ENCODE measurements at regions not wholly inside any gene's neighbourhood (a gene's known extent, or its start where the extent isn't known, plus 50 kb on each side); places are given as distances from the start of the nearest gene placed in this dataset.

DNA sequence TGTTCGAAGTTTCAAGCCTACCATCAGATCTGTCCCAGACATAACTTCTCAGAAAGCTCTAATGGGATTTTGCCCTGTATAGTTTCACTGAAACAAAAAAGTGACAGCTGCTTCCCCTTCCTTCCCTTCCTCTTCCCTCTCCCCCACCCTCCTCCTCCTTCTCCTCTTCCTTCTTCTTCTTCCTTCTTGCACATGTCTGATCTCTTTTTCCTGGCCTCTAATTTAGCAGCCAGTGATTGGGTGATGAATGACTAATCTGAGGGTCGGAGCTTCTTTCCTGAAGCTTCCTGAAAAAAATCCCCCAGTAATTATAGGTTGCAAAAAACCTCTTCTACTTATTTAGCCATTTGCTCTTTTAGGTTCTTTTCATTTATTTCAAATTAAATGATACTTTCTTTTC lies 168.7 kb downstream of the POTEB3 start:
- DNase-seq (ENCODE audit: extremely low read depth in 1 of 4, low spot score in 3 of 4) (peak in 1 of 4 experiments; percentile 0), ATAC-seq (no peak), FAIRE-seq (no peak)
- Histone ChIP-seq H3K9me3 (replicated peaks; ENCODE audit: control insufficient read depth, insufficient read depth, low read depth, low read length) (no peaks in the 10 kb centered on the region), H4K20me1 (replicated peaks; ENCODE audit: control insufficient read depth, insufficient read depth, low read length) (no peaks in the 10 kb centered on the region), H3K27ac (ENCODE audit: extremely low read depth, low read depth, low read length) (no peak overlapping the region), H3K4me3 (no peak overlapping the region), H3K36me3 (ENCODE audit: control insufficient read depth, insufficient read depth, low read length) (no peaks in the 10 kb centered on the region), H3K9me1 (ENCODE audit: control insufficient read depth, insufficient read depth, low read length) (no peaks in the 10 kb centered on the region), H3K4me2 (ENCODE audit: insufficient read depth, low read length) (no peak overlapping the region), H3K4me1 (replicated peaks in 1 of 2; ENCODE audit: control insufficient read depth in 2 of 2, insufficient read depth in 2 of 2, low read length in 2 of 2) (no peaks in the 10 kb centered on the region), H3K79me2 (ENCODE audit: control insufficient read depth, insufficient read depth, low read length) (no peaks in the 10 kb centered on the region), H2AFZ (ENCODE audit: low read depth, low read length) (no peak overlapping the region), H3K27me3 (ENCODE audit: control insufficient read depth in 2 of 2, insufficient read depth in 2 of 2, low read length in 2 of 2) (no peaks in the 10 kb centered on the region), H3K9ac (ENCODE audit: insufficient read depth in 1 of 2, low read depth in 2 of 2, low read length in 2 of 2) (no peak overlapping the region)
- intact Hi-C loops (cut with micrococcal nuclease) (no loop called here), in situ Hi-C loops (cut with MboI) (loop anchor here (25.0 kb wide), 3 partner anchors 466 to 1209 kb away; no protein-coding TSS in a partner anchor)
- CTCF ChIA-PET (ENCODE audit: low intra/inter-chr PET ratio): no interaction called here
- 0% methylated on average over 2 of the region's 2 CpGs for WGBS (ENCODE audit: insufficient coverage, low coverage, missing lambda C conversion rate)
- TF ChIP-seq SP2 (IDR thresholded peaks at IDR 0.05; ENCODE audit: extremely low read depth, low read depth, low read length, poor library complexity, severe bottlenecking) (no peak), ZNF408 (CRISPR knock-in tag; IDR thresholded peaks at IDR 0.05; ENCODE audit: low read depth) (no peak), GMEB1 (CRISPR knock-in tag; IDR thresholded peaks at IDR 0.05) (no peak), MEIS2 (IDR thresholded peaks at IDR 0.05; ENCODE audit: partially characterized antibody) (no peak), ZNF24 (IDR thresholded peaks at IDR 0.05) (no peak), ASH1L (IDR thresholded peaks at IDR 0.05; ENCODE audit: borderline replicate concordance, low read depth, partially characterized antibody) (no peak), MEF2D (tag; conservative IDR thresholded peaks at IDR 0.05; ENCODE audit: low read depth) (no peak), HMG20B (CRISPR knock-in tag; IDR thresholded peaks at IDR 0.05) (no peak), ZNF780A (CRISPR knock-in tag; IDR thresholded peaks at IDR 0.05) (no peak)
- TF ChIP-seq, protein P1, sequence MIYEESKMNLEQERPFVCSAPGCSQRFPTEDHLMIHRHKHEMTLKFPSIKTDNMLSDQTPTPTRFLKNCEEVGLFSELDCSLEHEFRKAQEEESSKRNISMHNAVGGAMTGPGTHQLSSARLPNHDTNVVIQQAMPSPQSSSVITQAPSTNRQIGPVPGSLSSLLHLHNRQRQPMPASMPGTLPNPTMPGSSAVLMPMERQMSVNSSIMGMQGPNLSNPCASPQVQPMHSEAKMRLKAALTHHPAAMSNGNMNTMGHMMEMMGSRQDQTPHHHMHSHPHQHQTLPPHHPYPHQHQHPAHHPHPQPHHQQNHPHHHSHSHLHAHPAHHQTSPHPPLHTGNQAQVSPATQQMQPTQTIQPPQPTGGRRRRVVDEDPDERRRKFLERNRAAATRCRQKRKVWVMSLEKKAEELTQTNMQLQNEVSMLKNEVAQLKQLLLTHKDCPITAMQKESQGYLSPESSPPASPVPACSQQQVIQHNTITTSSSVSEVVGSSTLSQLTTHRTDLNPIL (CRISPR knock-in tag; IDR thresholded peaks at IDR 0.05): no peak
- BruUV-seq (replicated peaks): no TSS peak
- POLR2A ChIA-PET: no interaction called here
